ENCODE measurements at regions not wholly inside any gene's neighbourhood (a gene's known extent, or its start where the extent isn't known, plus 50 kb on each side); places are given as distances from the start of the nearest gene placed in this dataset.

DNA sequence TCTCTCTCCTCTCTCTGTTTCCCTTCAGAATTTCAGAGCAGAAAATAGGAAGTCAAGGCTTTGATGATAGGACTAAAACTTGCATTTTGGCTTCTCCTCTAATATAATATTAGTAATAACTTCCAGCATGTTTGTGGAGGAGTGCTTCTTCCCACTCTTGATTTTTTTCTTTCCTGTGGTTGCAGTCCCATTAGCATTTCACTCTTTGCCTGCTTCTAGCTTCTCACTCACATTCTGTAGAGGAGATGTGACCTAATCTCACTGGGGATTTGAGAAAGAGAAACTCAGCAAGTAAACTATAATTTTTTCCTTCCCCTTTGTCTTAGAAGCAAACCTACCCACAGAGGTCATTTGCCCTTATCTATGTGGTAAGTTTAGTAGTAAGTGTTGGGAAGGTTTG lies 169.4 kb upstream of the HTR2A start:
- H3K4me3 ChIP-seq (ENCODE audit: low read depth in 1 of 2, low read length in 2 of 2): no peak overlapping the region
- H3K4me1 ChIP-seq (ENCODE audit: control insufficient read depth in 2 of 2, insufficient read depth in 2 of 2, low read length in 1 of 2): no peaks in the 10 kb centered on the region
- no peaks in the 10 kb centered on the region for H3K36me3 ChIP-seq (ENCODE audit: control insufficient read depth in 2 of 2, insufficient read depth in 2 of 2, low read length in 1 of 2)
- peaks cover 0 to 2% of the 10 kb centered on the region in 2 donors for H3K9me3 ChIP-seq (ENCODE audit: control insufficient read depth in 2 of 2, insufficient read depth in 1 of 2, low read depth in 1 of 2, low read length in 1 of 2)
- no peaks in the 10 kb centered on the region for H3K27me3 ChIP-seq (ENCODE audit: control insufficient read depth in 1 of 2, insufficient read depth in 2 of 2, low read length in 2 of 2)
- no peak overlapping the region for H3K27ac ChIP-seq (ENCODE audit: low read depth in 2 of 2, low read length in 1 of 2)

DNA sequence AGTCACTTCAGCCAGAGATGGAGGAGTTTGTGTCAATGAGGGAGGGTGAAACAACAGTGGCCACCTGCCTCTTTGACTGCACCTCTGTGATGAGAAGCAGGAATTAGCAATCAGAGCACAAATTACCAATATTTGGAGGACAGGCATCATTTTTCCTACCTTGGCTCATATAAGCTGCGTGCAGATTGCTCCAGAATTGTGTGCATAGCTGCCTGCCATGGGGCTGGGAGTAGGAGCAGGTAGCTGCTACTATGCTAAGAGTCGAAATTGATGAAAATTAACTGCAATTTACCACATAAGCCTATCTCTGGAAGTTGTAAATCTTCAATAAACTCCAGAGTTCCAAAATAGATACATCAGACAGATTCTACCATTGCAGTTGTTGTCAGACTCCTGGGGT lies 167.5 kb upstream of the HTR2A start:
- H3K4me3 ChIP-seq (ENCODE audit: low read depth in 1 of 2, low read length in 2 of 2): no peak overlapping the region
- peaks cover 0 to 2% of the 10 kb centered on the region in 2 donors for H3K9me3 ChIP-seq (ENCODE audit: control insufficient read depth in 2 of 2, insufficient read depth in 1 of 2, low read depth in 1 of 2, low read length in 1 of 2)
- no peak overlapping the region for H3K27ac ChIP-seq (ENCODE audit: low read depth in 2 of 2, low read length in 1 of 2)
- no peaks in the 10 kb centered on the region for H3K27me3 ChIP-seq (ENCODE audit: control insufficient read depth in 1 of 2, insufficient read depth in 2 of 2, low read length in 2 of 2)
- 61 to 65% methylated on average over 2 of the region's 2 CpGs for WGBS, 2 donors
- no peaks in the 10 kb centered on the region for H3K4me1 ChIP-seq (ENCODE audit: control insufficient read depth in 2 of 2, insufficient read depth in 2 of 2, low read length in 1 of 2)
- no peaks in the 10 kb centered on the region for H3K36me3 ChIP-seq (ENCODE audit: control insufficient read depth in 2 of 2, insufficient read depth in 2 of 2, low read length in 1 of 2)

DNA sequence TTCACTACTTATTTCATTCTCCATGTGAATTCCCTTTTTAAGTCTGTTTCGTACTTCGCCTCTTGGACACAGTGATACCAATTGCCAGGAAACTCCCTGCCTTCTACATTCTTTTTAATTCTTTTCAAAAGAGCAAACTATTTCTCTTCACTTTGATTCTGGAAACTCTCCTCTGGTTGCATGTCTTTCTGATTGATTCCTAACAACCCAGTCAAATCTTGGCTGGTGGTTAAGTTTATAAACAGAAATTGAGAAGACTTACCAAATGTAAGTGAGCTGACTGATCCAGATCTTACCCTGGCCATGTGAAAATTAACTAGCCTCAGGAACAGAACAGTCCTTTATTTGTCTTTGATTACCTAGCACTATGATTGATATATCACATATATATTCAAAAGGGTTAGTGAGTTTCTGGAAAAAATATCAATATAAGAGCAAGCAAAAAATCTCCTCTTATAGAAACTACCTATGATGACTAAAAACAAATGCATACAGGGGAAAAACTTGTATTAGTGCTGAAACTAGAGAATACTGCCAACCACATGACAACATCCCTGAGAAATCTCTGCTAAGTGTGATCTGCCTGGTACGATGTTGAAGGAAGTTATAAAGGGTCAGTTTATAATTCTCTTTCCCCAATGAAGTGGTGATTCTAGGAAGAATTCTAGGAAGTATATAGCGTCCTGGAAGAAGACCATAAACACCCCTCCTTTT lies 152.6 kb upstream of the HTR2A start:
- no peaks in the 10 kb centered on the region for H3K4me1 ChIP-seq (ENCODE audit: control insufficient read depth in 2 of 2, insufficient read depth in 2 of 2, low read length in 1 of 2)
- WGBS, 2 donors: 51 to 59% methylated on average over 4 of the region's 4 CpGs
- no peaks in the 10 kb centered on the region for H3K27me3 ChIP-seq (ENCODE audit: control insufficient read depth in 1 of 2, insufficient read depth in 2 of 2, low read length in 2 of 2)
- H3K36me3 ChIP-seq (ENCODE audit: control insufficient read depth in 2 of 2, insufficient read depth in 2 of 2, low read length in 1 of 2): no peaks in the 10 kb centered on the region
- no peak overlapping the region for H3K27ac ChIP-seq (ENCODE audit: low read depth in 2 of 2, low read length in 1 of 2)
- H3K4me3 ChIP-seq (ENCODE audit: low read depth in 1 of 2, low read length in 2 of 2): no peak overlapping the region
- H3K9me3 ChIP-seq (ENCODE audit: control insufficient read depth in 2 of 2, insufficient read depth in 1 of 2, low read depth in 1 of 2, low read length in 1 of 2): no peaks in the 10 kb centered on the region

DNA sequence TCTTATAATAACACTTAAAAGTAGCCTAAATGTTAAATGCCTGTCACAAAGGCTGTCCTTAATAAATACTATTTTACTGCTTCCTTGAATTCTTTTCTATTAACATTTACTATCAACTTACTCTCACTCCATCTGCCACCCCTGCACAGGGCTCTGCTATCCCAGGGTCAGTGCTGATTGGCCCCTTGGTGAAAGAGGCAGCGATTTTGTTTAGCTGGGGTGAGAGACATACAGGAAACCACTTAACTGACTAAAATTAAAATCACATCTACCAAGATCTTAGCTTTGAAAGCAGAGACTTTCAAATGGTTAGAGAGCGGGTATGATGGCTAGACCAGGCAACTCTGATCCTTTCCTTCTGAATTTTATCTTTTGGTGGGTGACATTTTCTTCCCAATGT lies 149.9 kb upstream of the HTR2A start:
- H3K27me3 ChIP-seq (ENCODE audit: control insufficient read depth in 1 of 2, insufficient read depth in 2 of 2, low read length in 2 of 2): no peaks in the 10 kb centered on the region
- H3K9me3 ChIP-seq (ENCODE audit: control insufficient read depth in 2 of 2, insufficient read depth in 1 of 2, low read depth in 1 of 2, low read length in 1 of 2): no peaks in the 10 kb centered on the region
- no peak overlapping the region for H3K4me3 ChIP-seq (ENCODE audit: low read depth in 1 of 2, low read length in 2 of 2)
- 64 to 73% methylated on average over 2 of the region's 2 CpGs for WGBS, 2 donors
- no peak overlapping the region for H3K27ac ChIP-seq (ENCODE audit: low read depth in 2 of 2, low read length in 1 of 2)
- no peaks in the 10 kb centered on the region for H3K36me3 ChIP-seq (ENCODE audit: control insufficient read depth in 2 of 2, insufficient read depth in 2 of 2, low read length in 1 of 2)
- H3K4me1 ChIP-seq (ENCODE audit: control insufficient read depth in 2 of 2, insufficient read depth in 2 of 2, low read length in 1 of 2): no peaks in the 10 kb centered on the region

DNA sequence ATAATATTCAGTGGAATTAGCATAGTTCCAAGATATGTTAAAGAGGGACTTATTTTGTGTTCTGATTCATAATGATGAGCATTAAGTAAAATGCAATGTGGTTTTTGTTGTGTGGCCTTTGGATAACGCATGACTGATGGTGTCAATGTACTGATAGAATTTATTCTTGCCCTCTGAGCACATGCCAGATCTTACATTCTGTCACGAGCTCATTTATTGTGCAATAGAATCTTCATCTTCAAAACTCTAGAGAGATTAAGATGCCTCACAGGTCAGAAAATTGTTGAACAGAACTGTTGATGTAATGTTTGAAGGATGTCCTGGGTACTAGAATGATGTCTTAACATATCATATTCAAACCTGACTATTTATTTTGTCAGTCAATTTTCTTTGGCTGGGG lies 148.0 kb upstream of the HTR2A start:
- WGBS, 2 donors: 79 to 81% methylated on average over 2 of the region's 2 CpGs
- no peaks in the 10 kb centered on the region for H3K27me3 ChIP-seq (ENCODE audit: control insufficient read depth in 1 of 2, insufficient read depth in 2 of 2, low read length in 2 of 2)
- H3K36me3 ChIP-seq (ENCODE audit: control insufficient read depth in 2 of 2, insufficient read depth in 2 of 2, low read length in 1 of 2): no peaks in the 10 kb centered on the region
- no peaks in the 10 kb centered on the region for H3K9me3 ChIP-seq (ENCODE audit: control insufficient read depth in 2 of 2, insufficient read depth in 1 of 2, low read depth in 1 of 2, low read length in 1 of 2)
- no peak overlapping the region for H3K27ac ChIP-seq (ENCODE audit: low read depth in 2 of 2, low read length in 1 of 2)
- no peaks in the 10 kb centered on the region for H3K4me1 ChIP-seq (ENCODE audit: control insufficient read depth in 2 of 2, insufficient read depth in 2 of 2, low read length in 1 of 2)
- H3K4me3 ChIP-seq (ENCODE audit: low read depth in 1 of 2, low read length in 2 of 2): no peak overlapping the region

DNA sequence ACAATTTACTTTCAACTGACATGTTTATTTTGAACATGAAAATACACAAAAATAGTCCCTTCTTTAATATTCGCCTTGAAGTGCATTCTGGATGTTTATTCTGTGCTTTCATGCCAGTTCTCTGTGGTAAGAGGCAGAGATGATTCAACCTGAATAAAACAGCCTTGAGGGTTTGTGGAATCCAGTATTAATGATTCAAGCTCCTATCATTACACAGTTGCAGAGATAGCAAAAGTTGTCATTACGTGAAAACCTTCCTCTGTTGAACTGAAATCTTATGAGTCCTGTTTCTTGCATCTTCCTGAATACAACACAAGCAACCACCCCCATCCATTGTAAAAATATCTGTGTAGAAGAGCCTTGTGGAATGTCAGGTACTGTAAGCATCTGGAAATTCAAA lies 142.3 kb upstream of the HTR2A start:
- Histone ChIP-seq H3K4me1 (ENCODE audit: control insufficient read depth in 2 of 2, insufficient read depth in 2 of 2, low read length in 1 of 2) (no peaks in the 10 kb centered on the region), H3K27me3 (ENCODE audit: control insufficient read depth in 1 of 2, insufficient read depth in 2 of 2, low read length in 2 of 2) (no peaks in the 10 kb centered on the region), H3K9me3 (ENCODE audit: control insufficient read depth in 2 of 2, insufficient read depth in 1 of 2, low read depth in 1 of 2, low read length in 1 of 2) (no peaks in the 10 kb centered on the region), H3K36me3 (ENCODE audit: control insufficient read depth in 2 of 2, insufficient read depth in 2 of 2, low read length in 1 of 2) (no peaks in the 10 kb centered on the region), H3K4me3 (ENCODE audit: low read depth in 1 of 2, low read length in 2 of 2) (no peak overlapping the region), H3K27ac (ENCODE audit: low read depth in 2 of 2, low read length in 1 of 2) (no peak overlapping the region)
- 52 to 75% methylated on average over 2 of the region's 2 CpGs for WGBS, 2 donors

DNA sequence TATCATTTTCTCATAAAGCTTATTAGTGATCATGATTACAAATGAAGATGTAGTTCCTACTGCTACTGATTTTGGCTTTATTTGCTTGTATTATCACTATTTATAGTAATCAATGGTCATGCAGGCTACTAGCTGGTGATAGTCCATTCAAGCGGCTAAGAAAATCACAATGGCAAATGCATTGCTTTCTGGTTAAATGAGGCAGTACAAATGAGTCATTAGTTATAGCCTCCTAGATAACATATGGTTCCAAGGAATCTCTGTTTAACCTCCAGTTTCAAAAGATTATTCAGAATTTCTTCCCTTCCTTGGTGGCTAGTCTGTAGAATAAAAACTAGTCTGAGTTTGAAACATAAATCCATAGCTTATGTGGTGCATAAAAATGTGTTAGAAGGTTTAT lies 141.3 kb upstream of the HTR2A start:
- no peaks in the 10 kb centered on the region for H3K4me1 ChIP-seq (ENCODE audit: control insufficient read depth in 2 of 2, insufficient read depth in 2 of 2, low read length in 1 of 2)
- WGBS, 2 donors: 90 to 94% methylated on average over 1 of the region's 1 CpG

DNA sequence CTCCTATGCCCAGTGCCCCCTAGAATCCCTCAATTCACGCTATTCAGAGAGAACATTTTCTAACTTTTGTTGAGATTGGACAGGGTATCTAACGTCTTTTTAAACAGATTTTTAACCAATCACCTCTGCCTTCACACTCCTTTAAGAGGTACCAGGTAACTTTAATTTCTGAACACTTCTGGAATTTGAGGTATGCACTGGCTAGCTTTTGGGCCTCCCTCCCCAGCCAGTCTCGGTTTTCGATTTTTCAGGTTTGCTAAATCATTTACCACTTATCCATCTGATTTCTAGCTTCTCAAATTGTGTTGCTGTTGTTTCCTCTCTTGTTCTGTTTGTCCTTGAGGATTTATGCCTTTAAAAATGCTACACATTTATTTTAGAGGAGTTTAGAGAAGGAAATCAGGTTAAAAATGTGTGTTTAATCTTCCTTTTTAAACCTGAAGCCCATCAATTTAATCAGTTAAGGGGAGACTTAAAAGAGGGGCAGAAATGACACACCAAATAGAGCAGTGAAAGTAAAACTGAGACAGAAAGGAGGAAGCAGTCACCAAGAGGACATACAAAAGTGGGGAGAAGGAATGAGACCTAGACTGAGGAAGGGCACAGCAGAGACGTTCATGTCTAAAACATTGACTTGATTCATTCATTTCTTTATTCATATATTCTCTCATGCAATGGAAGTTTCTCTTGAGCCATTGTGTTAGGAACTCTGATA lies 139.6 kb upstream of the HTR2A start:
- no peaks in the 10 kb centered on the region for H3K36me3 ChIP-seq (ENCODE audit: control insufficient read depth in 2 of 2, insufficient read depth in 2 of 2, low read length in 1 of 2)
- no peaks in the 10 kb centered on the region for H3K27me3 ChIP-seq (ENCODE audit: control insufficient read depth in 1 of 2, insufficient read depth in 2 of 2, low read length in 2 of 2)
- no peak overlapping the region for H3K4me3 ChIP-seq (ENCODE audit: low read depth in 1 of 2, low read length in 2 of 2)
- no peak overlapping the region for H3K27ac ChIP-seq (ENCODE audit: low read depth in 2 of 2, low read length in 1 of 2)
- WGBS, 2 donors: 49 to 59% methylated on average over 5 of the region's 5 CpGs
- no peaks in the 10 kb centered on the region for H3K9me3 ChIP-seq (ENCODE audit: control insufficient read depth in 2 of 2, insufficient read depth in 1 of 2, low read depth in 1 of 2, low read length in 1 of 2)
- H3K4me1 ChIP-seq (ENCODE audit: control insufficient read depth in 2 of 2, insufficient read depth in 2 of 2, low read length in 1 of 2): no peaks in the 10 kb centered on the region

More for the DNA sequence above, 141.3 kb upstream of the HTR2A start:
- Histone ChIP-seq H3K27me3 (ENCODE audit: control insufficient read depth in 1 of 2, insufficient read depth in 2 of 2, low read length in 2 of 2) (no peaks in the 10 kb centered on the region), H3K27ac (ENCODE audit: low read depth in 2 of 2, low read length in 1 of 2) (no peak overlapping the region), H3K36me3 (ENCODE audit: control insufficient read depth in 2 of 2, insufficient read depth in 2 of 2, low read length in 1 of 2) (no peaks in the 10 kb centered on the region), H3K9me3 (ENCODE audit: control insufficient read depth in 2 of 2, insufficient read depth in 1 of 2, low read depth in 1 of 2, low read length in 1 of 2) (no peaks in the 10 kb centered on the region), H3K4me3 (ENCODE audit: low read depth in 1 of 2, low read length in 2 of 2) (no peak overlapping the region)

DNA sequence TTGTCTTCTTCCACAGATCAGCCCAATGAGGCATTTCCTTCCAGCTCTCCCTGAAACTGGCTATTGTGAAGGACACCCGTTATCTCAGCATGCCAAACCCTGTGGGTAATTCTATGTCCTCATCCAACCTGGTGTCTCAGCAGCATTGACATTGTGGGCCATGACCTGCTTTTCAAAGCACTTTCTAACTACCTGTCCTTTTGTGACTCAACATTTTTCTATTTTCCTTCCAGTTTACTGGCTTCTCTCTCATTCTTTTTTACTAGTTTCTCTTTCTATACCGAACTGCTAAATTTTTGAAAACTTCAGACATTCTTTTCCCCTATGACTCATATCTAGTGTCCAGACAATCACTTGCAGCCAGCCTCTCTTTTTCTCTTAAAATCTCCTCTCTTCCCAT lies 136.4 kb upstream of the HTR2A start:
- H3K36me3 ChIP-seq (ENCODE audit: control insufficient read depth in 2 of 2, insufficient read depth in 2 of 2, low read length in 1 of 2): no peaks in the 10 kb centered on the region
- no peaks in the 10 kb centered on the region for H3K9me3 ChIP-seq (ENCODE audit: control insufficient read depth in 2 of 2, insufficient read depth in 1 of 2, low read depth in 1 of 2, low read length in 1 of 2)
- H3K4me3 ChIP-seq (ENCODE audit: low read depth in 1 of 2, low read length in 2 of 2): no peak overlapping the region
- WGBS, 2 donors: 46 to 57% methylated on average over 2 of the region's 2 CpGs
- H3K27me3 ChIP-seq (ENCODE audit: control insufficient read depth in 1 of 2, insufficient read depth in 2 of 2, low read length in 2 of 2): no peaks in the 10 kb centered on the region
- H3K4me1 ChIP-seq (ENCODE audit: control insufficient read depth in 2 of 2, insufficient read depth in 2 of 2, low read length in 1 of 2): no peaks in the 10 kb centered on the region
- no peak overlapping the region for H3K27ac ChIP-seq (ENCODE audit: low read depth in 2 of 2, low read length in 1 of 2)
